ENCODE measurements at regions not wholly inside any gene's neighbourhood (a gene's known extent, or its start where the extent isn't known, plus 50 kb on each side); places are given as distances from the start of the nearest gene placed in this dataset.

GRCh38 chr3:22451501-22451900 is 700.5 kb upstream of the ZNF385D start:
- Histone ChIP-seq H3K9me3 (ENCODE audit: insufficient read depth, low read depth, low read length) (no peaks in the 10 kb centered on the region), H3K4me1 (ENCODE audit: insufficient read depth, low read length) (no peaks in the 10 kb centered on the region), H3K4me3 (ENCODE audit: low read length) (no peak overlapping the region), H3K36me3 (ENCODE audit: insufficient read depth, low read depth, low read length) (no peaks in the 10 kb centered on the region), H3K9ac (ENCODE audit: low read depth, low read length) (no peak overlapping the region), H3K27me3 (ENCODE audit: insufficient read depth, low read length) (no peaks in the 10 kb centered on the region), H3K27ac (ENCODE audit: low read length) (no peak overlapping the region)

GRCh38 chr3:22453906-22454535 is 703.0 kb upstream of the ZNF385D start:
- Histone ChIP-seq H3K9ac (ENCODE audit: low read depth, low read length) (no peak overlapping the region), H3K27me3 (ENCODE audit: insufficient read depth, low read length) (no peaks in the 10 kb centered on the region), H3K4me1 (ENCODE audit: insufficient read depth, low read length) (no peaks in the 10 kb centered on the region), H3K27ac (ENCODE audit: low read length) (no peak overlapping the region), H3K9me3 (ENCODE audit: insufficient read depth, low read depth, low read length) (no peaks in the 10 kb centered on the region), H3K36me3 (ENCODE audit: insufficient read depth, low read depth, low read length) (no peaks in the 10 kb centered on the region), H3K4me3 (ENCODE audit: low read length) (no peak overlapping the region)

- H3K9me3 ChIP-seq (ENCODE audit: insufficient read depth, low read depth, low read length) = no peaks in the 10 kb centered on the region
- no peak overlapping the region for H3K27ac ChIP-seq (ENCODE audit: low read length)
- H3K4me1 ChIP-seq (ENCODE audit: insufficient read depth, low read length) = no peaks in the 10 kb centered on the region
- no peaks in the 10 kb centered on the region for H3K36me3 ChIP-seq (ENCODE audit: insufficient read depth, low read depth, low read length)
- no peak overlapping the region for H3K4me3 ChIP-seq (ENCODE audit: low read length)
- no peak overlapping the region for H3K9ac ChIP-seq (ENCODE audit: low read depth, low read length)
- no peaks in the 10 kb centered on the region for H3K27me3 ChIP-seq (ENCODE audit: insufficient read depth, low read length)
Observed at GRCh38 chr3:22469995-22470394, 719.0 kb upstream of the ZNF385D start.

- Histone ChIP-seq H3K9ac (ENCODE audit: low read depth, low read length) (no peak overlapping the region), H3K27ac (ENCODE audit: low read length) (no peak overlapping the region), H3K4me1 (ENCODE audit: insufficient read depth, low read length) (no peaks in the 10 kb centered on the region), H3K27me3 (ENCODE audit: insufficient read depth, low read length) (no peaks in the 10 kb centered on the region), H3K36me3 (ENCODE audit: insufficient read depth, low read depth, low read length) (no peaks in the 10 kb centered on the region), H3K9me3 (ENCODE audit: insufficient read depth, low read depth, low read length) (no peaks in the 10 kb centered on the region), H3K4me3 (ENCODE audit: low read length) (no peak overlapping the region)
Observed at GRCh38 chr3:22471557-22471956, 720.5 kb upstream of the ZNF385D start.

- Histone ChIP-seq H3K4me3 (ENCODE audit: low read length) (no peak overlapping the region), H3K4me1 (ENCODE audit: insufficient read depth, low read length) (no peaks in the 10 kb centered on the region), H3K36me3 (ENCODE audit: insufficient read depth, low read depth, low read length) (no peaks in the 10 kb centered on the region), H3K9me3 (ENCODE audit: insufficient read depth, low read depth, low read length) (no peaks in the 10 kb centered on the region), H3K9ac (ENCODE audit: low read depth, low read length) (no peak overlapping the region), H3K27ac (ENCODE audit: low read length) (no peak overlapping the region), H3K27me3 (ENCODE audit: insufficient read depth, low read length) (no peaks in the 10 kb centered on the region)
Observed at GRCh38 chr3:22474706-22475445, 723.9 kb upstream of the ZNF385D start.

GRCh38 chr3:22475665-22476240 is 724.7 kb upstream of the ZNF385D start:
- no peaks in the 10 kb centered on the region for H3K27me3 ChIP-seq (ENCODE audit: insufficient read depth, low read length)
- H3K4me1 ChIP-seq (ENCODE audit: insufficient read depth, low read length) = no peaks in the 10 kb centered on the region
- H3K9ac ChIP-seq (ENCODE audit: low read depth, low read length) = no peak overlapping the region
- no peak overlapping the region for H3K4me3 ChIP-seq (ENCODE audit: low read length)
- H3K9me3 ChIP-seq (ENCODE audit: insufficient read depth, low read depth, low read length) = no peaks in the 10 kb centered on the region
- no peaks in the 10 kb centered on the region for H3K36me3 ChIP-seq (ENCODE audit: insufficient read depth, low read depth, low read length)
- no peak overlapping the region for H3K27ac ChIP-seq (ENCODE audit: low read length)

GRCh38 chr3:22476976-22477375 is 726.0 kb upstream of the ZNF385D start:
- Histone ChIP-seq H3K36me3 (ENCODE audit: insufficient read depth, low read depth, low read length) (no peaks in the 10 kb centered on the region), H3K27me3 (ENCODE audit: insufficient read depth, low read length) (no peaks in the 10 kb centered on the region), H3K9ac (ENCODE audit: low read depth, low read length) (no peak overlapping the region), H3K4me3 (ENCODE audit: low read length) (no peak overlapping the region), H3K9me3 (ENCODE audit: insufficient read depth, low read depth, low read length) (no peaks in the 10 kb centered on the region), H3K4me1 (ENCODE audit: insufficient read depth, low read length) (no peaks in the 10 kb centered on the region), H3K27ac (ENCODE audit: low read length) (no peak overlapping the region)

GRCh38 chr3:22485954-22486353 is 717.2 kb upstream of the UBE2E2 start:
- H3K9me3 ChIP-seq (ENCODE audit: insufficient read depth, low read depth, low read length) = no peaks in the 10 kb centered on the region
- no peaks in the 10 kb centered on the region for H3K4me1 ChIP-seq (ENCODE audit: insufficient read depth, low read length)
- no peaks in the 10 kb centered on the region for H3K36me3 ChIP-seq (ENCODE audit: insufficient read depth, low read depth, low read length)
- no peak overlapping the region for H3K9ac ChIP-seq (ENCODE audit: low read depth, low read length)
- H3K27me3 ChIP-seq (ENCODE audit: insufficient read depth, low read length) = no peaks in the 10 kb centered on the region
- no peak overlapping the region for H3K4me3 ChIP-seq (ENCODE audit: low read length)
- H3K27ac ChIP-seq (ENCODE audit: low read length) = no peak overlapping the region

- H3K36me3 ChIP-seq (ENCODE audit: insufficient read depth, low read depth, low read length) = no peaks in the 10 kb centered on the region
- no peaks in the 10 kb centered on the region for H3K9me3 ChIP-seq (ENCODE audit: insufficient read depth, low read depth, low read length)
- peaks cover 10% of the 10 kb centered on the region; the same call in 1 of the 2 replicates for H3K4me1 ChIP-seq (ENCODE audit: insufficient read depth, low read length)
- H3K27ac ChIP-seq (ENCODE audit: low read length) = no peak overlapping the region
- peaks cover 18% of the 10 kb centered on the region; the same call in 1 of the 2 replicates for H3K27me3 ChIP-seq (ENCODE audit: insufficient read depth, low read length)
- no peak overlapping the region for H3K4me3 ChIP-seq (ENCODE audit: low read length)
- no peak overlapping the region for H3K9ac ChIP-seq (ENCODE audit: low read depth, low read length)
Observed at GRCh38 chr3:22490747-22491146, 712.4 kb upstream of the UBE2E2 start.

- no peaks in the 10 kb centered on the region for H3K36me3 ChIP-seq (ENCODE audit: insufficient read depth, low read depth, low read length)
- no peaks in the 10 kb centered on the region for H3K9me3 ChIP-seq (ENCODE audit: insufficient read depth, low read depth, low read length)
- peaks cover 24% of the 10 kb centered on the region for H3K27me3 ChIP-seq (ENCODE audit: insufficient read depth, low read length)
- H3K4me1 ChIP-seq (ENCODE audit: insufficient read depth, low read length) = peaks cover 11% of the 10 kb centered on the region; the same call in 1 of the 2 replicates
- H3K9ac ChIP-seq (ENCODE audit: low read depth, low read length) = no peak overlapping the region
- H3K27ac ChIP-seq (ENCODE audit: low read length) = no peak overlapping the region
- H3K4me3 ChIP-seq (ENCODE audit: low read length) = no peak overlapping the region
Observed at GRCh38 chr3:22491344-22491743, 711.8 kb upstream of the UBE2E2 start.

- Histone ChIP-seq H3K36me3 (ENCODE audit: insufficient read depth, low read depth, low read length) (no peaks in the 10 kb centered on the region), H3K4me1 (ENCODE audit: insufficient read depth, low read length) (peaks cover 11% of the 10 kb centered on the region; the same call in 1 of the 2 replicates), H3K27ac (ENCODE audit: low read length) (no peak overlapping the region), H3K4me3 (ENCODE audit: low read length) (no peak overlapping the region), H3K9ac (ENCODE audit: low read depth, low read length) (no peak overlapping the region), H3K9me3 (ENCODE audit: insufficient read depth, low read depth, low read length) (no peaks in the 10 kb centered on the region), H3K27me3 (ENCODE audit: insufficient read depth, low read length) (peaks cover 34% of the 10 kb centered on the region)
Observed at GRCh38 chr3:22492342-22492741, 710.8 kb upstream of the UBE2E2 start.

- Histone ChIP-seq H3K27ac (ENCODE audit: low read length) (no peak overlapping the region), H3K9ac (ENCODE audit: low read depth, low read length) (no peak overlapping the region), H3K4me3 (ENCODE audit: low read length) (peak overlapping the region; percentile 14; the same call in 1 of the 2 replicates), H3K27me3 (ENCODE audit: insufficient read depth, low read length) (peaks cover 37% of the 10 kb centered on the region), H3K36me3 (ENCODE audit: insufficient read depth, low read depth, low read length) (no peaks in the 10 kb centered on the region), H3K9me3 (ENCODE audit: insufficient read depth, low read depth, low read length) (no peaks in the 10 kb centered on the region), H3K4me1 (ENCODE audit: insufficient read depth, low read length) (peaks cover 11% of the 10 kb centered on the region; the same call in 1 of the 2 replicates)
Observed at GRCh38 chr3:22495241-22495640, 707.9 kb upstream of the UBE2E2 start.
